A673 (cell line): ENCODE measurements at regions not wholly inside any gene's neighbourhood (a gene's known extent, or its start where the extent isn't known, plus 50 kb on each side); places are given as distances from the start of the nearest gene placed in this dataset.
A peak's percentile ranks its signal among the peaks of the same experiment; 100 is the strongest.
"Not testable (repeated sequence)": the region's sequence is repeated elsewhere in the genome, so short reads cannot be mapped to it uniquely, and the experiment has no call there.

ENCODE experiments used
- BruUV-seq: library from RNA; stranded (reverse); fragments of 400-500 nt; replicated peaks from 2 replicates; lab custom pipeline; 2021; lab: Mats Ljungman, UMichigan
- CTCF ChIA-PET: fragments of 300-600 bp; sonication (Branson Sonifier 250); formaldehyde crosslinking; loops from one replicate; lab custom pipeline; 2022; ENCODE audit warnings: antibody characterized with exemption; lab: Charles Lee
- POLR2A ChIA-PET: fragments of 300-600 bp; sonication (Branson Sonifier 250); formaldehyde crosslinking; loops from one replicate; lab custom pipeline; 2022; ENCODE audit warnings: antibody characterized with exemption; ENCODE audit not compliant: low non-redundant PET; lab: Charles Lee
- DNase-seq: peaks from one replicate; pipeline ENCODE4 v3.0.0-alpha.2; 2015; ENCODE audit warnings: low spot score
- H3K27ac ChIP-seq: fragments of 200-600 bp; sonication (generic); 2 replicates; pipeline ENCODE4 v1.5.1; 2016; ENCODE audit warnings: mixed run types, low read depth, mild to moderate bottlenecking, mixed read lengths, antibody characterized with exemption, low read length; ENCODE audit not compliant: poor library complexity, severe bottlenecking
- H3K27me3 ChIP-seq: fragments of 200-600 bp; sonication (generic); replicated peaks from 2 replicates; pipeline ENCODE4 v1.6.1; 2017; ENCODE audit warnings: mixed run types, low read depth, mild to moderate bottlenecking, mixed read lengths, antibody characterized with exemption, low read length; ENCODE audit not compliant: insufficient read depth, poor library complexity
- H3K36me3 ChIP-seq: fragments of 200-600 bp; sonication (generic); 2 replicates; pipeline ENCODE4 v1.6.1; 2016; ENCODE audit warnings: mixed run types, mild to moderate bottlenecking, mixed read lengths, antibody characterized with exemption, low read length; ENCODE audit not compliant: insufficient read depth, poor library complexity, severe bottlenecking
- H3K4me1 ChIP-seq: fragments of 200-600 bp; sonication (generic); 2 replicates; pipeline ENCODE4 v1.6.1; 2017; ENCODE audit warnings: mixed run types, mild to moderate bottlenecking, mixed read lengths, antibody characterized with exemption, low read length; ENCODE audit not compliant: insufficient read depth, poor library complexity, severe bottlenecking
- H3K4me3 ChIP-seq: fragments of 200-600 bp; sonication (generic); 2 replicates; pipeline ENCODE4 v1.5.1; 2016; ENCODE audit warnings: low read depth, mixed run types, mild to moderate bottlenecking, mixed read lengths, low read length; ENCODE audit not compliant: poor library complexity, severe bottlenecking
- H3K9me3 ChIP-seq: fragments of 200-600 bp; sonication (generic); 2 replicates; pipeline ENCODE4 v1.6.1; 2016; ENCODE audit warnings: mixed run types, low read depth, mild to moderate bottlenecking, mixed read lengths, antibody characterized with exemption, low read length; ENCODE audit not compliant: poor library complexity, severe bottlenecking
- EZH2 ChIP-seq: fragments of 200-600 bp; sonication (generic); IDR thresholded peaks from 2 replicates; pipeline ENCODE4 v1.6.1; 2017; ENCODE audit warnings: borderline replicate concordance, low read depth, mild to moderate bottlenecking, mixed read lengths, antibody characterized with exemption, low read length; ENCODE audit not compliant: poor library complexity, severe bottlenecking
- intact Hi-C: fragments of 100-400 bp; cut with micrococcal nuclease; formaldehyde crosslinking; loops from one replicate; pipeline ENCODE4 v1.10.0; 2022; ENCODE audit not compliant: unreplicated experiment
- TF ChIP-seq, protein P1 (sequence below): fragments of 300-800, 200-600 bp; sonication (generic); conservative IDR thresholded peaks from 2 replicates; pipeline ENCODE4 v1.5.1; 2017; ENCODE audit warnings: low read depth, mild to moderate bottlenecking, antibody characterized with exemption, low read length, moderate library complexity, mixed read lengths

- Histone ChIP-seq H3K9me3 (no peaks in the 10 kb centered on the region), H3K27me3 (peaks cover 18% of the 10 kb centered on the region), H3K4me3 (no peak overlapping the region), H3K36me3 (no peaks in the 10 kb centered on the region), H3K4me1 (no peaks in the 10 kb centered on the region), H3K27ac (no peak overlapping the region)
- TF ChIP-seq EZH2, result no peak
- TF ChIP-seq, protein P1, sequence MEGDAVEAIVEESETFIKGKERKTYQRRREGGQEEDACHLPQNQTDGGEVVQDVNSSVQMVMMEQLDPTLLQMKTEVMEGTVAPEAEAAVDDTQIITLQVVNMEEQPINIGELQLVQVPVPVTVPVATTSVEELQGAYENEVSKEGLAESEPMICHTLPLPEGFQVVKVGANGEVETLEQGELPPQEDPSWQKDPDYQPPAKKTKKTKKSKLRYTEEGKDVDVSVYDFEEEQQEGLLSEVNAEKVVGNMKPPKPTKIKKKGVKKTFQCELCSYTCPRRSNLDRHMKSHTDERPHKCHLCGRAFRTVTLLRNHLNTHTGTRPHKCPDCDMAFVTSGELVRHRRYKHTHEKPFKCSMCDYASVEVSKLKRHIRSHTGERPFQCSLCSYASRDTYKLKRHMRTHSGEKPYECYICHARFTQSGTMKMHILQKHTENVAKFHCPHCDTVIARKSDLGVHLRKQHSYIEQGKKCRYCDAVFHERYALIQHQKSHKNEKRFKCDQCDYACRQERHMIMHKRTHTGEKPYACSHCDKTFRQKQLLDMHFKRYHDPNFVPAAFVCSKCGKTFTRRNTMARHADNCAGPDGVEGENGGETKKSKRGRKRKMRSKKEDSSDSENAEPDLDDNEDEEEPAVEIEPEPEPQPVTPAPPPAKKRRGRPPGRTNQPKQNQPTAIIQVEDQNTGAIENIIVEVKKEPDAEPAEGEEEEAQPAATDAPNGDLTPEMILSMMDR, result no peak
- CTCF ChIA-PET, result no interaction called here
- BruUV-seq, result no TSS peak
- POLR2A ChIA-PET, result no interaction called here
- DNase-seq, result no peak
- intact Hi-C loops, result no loop called here
These were observed 138.4 kb downstream of the UCK2 start for GRCh38 chr1:165965857-165966256.

DNA sequence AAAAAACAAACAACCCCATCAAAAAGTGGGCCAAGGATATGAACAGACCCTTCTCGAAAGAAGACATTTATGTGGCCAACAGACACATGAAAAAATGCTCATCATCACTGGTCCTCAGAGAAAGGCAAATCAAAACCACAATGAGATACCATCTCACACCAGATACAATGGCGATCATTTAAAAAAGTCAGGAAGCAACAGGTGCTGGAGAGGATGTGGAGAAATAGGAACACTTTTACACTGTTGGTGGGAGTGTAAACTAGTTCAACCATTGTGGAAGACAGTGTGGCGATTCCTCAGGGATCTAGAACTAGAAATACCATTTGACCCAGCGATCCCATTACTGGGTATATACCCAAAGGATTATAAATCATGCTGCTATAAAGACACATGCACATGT is 142.0 kb downstream of the UCK2 start:
- H3K4me1 ChIP-seq, H3K27me3 ChIP-seq, H3K9me3 ChIP-seq, CTCF ChIA-PET, H3K4me3 ChIP-seq, H3K27ac ChIP-seq, DNase-seq, H3K36me3 ChIP-seq, POLR2A ChIA-PET, BruUV-seq, intact Hi-C loops: not testable (repeated sequence)

DNA sequence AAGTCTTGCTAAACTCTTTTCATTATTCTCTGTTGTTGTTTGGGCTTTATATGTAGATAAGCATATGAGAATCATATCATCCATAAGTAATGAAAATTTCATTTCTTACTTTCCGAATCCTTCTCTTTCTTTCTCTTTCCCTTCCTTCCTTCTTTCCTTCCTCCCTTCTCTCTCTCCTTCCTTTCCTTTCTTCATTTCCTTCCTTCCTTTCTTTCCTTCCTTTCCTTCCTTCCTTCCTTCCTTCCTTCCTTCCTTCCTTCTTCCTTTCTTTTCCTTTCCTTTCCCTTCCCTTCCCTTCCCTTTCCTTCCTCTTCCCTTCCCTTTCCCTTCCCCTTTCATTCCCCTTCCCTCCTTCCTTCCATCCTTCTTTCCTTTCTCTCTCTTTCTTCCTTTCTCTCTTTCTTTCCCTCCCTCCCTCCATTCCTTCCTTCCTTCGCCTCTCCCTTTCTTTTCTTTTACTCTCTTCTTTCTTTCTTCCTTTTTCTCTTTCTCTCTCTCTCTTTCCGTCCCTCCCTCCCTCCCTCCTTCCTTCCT is 147.3 kb downstream of the UCK2 start:
- no peaks in the 10 kb centered on the region for H3K9me3 ChIP-seq
- TF ChIP-seq, protein P1, result no peak
- TF ChIP-seq EZH2, result no peak

DNA sequence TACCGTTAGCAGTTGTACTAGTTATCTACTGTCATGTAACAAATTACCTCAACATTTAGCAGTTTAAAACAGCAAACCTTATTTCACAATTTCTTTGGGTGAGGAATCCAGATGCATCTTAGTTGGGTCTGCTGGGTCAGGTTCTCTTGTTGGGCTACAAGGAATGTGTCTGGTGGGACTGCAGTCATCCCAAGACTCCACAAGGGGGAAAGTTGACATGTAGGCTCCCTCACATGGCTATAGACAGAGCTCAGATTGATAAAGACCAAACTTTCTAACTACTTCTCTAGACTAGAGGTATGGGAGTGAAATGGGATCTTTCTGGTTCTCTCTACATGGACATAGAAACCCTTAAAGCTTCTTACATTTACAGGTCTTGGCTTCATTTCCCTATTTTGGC is 160.9 kb downstream of the UCK2 start:
- Histone ChIP-seq H3K4me1 (no peaks in the 10 kb centered on the region), H3K27me3 (no peaks in the 10 kb centered on the region), H3K27ac (no peak overlapping the region), H3K4me3 (no peak overlapping the region), H3K9me3 (no peaks in the 10 kb centered on the region), H3K36me3 (no peaks in the 10 kb centered on the region)
- ChIA-PET CTCF (no interaction called here), POLR2A (no interaction called here)
- no TSS peak for BruUV-seq
- intact Hi-C loops, result no loop called here
- peak; percentile 1 for DNase-seq
- no peak for TF ChIP-seq EZH2
- TF ChIP-seq, protein P1, result no peak

More for the DNA sequence above, 147.3 kb downstream of the UCK2 start:
- ChIA-PET CTCF (no interaction called here), POLR2A (no interaction called here)
- BruUV-seq, result no TSS peak
- intact Hi-C loops, result no loop called here
- H3K36me3 ChIP-seq, result no peaks in the 10 kb centered on the region
- no peaks in the 10 kb centered on the region for H3K4me1 ChIP-seq
- H3K4me3 ChIP-seq, result no peak overlapping the region
- no peaks in the 10 kb centered on the region for H3K27me3 ChIP-seq
- no peak for DNase-seq
- H3K27ac ChIP-seq, result no peak overlapping the region
